Panc1 (cell line): ENCODE measurements at regions not wholly inside any gene's neighbourhood (a gene's known extent, or its start where the extent isn't known, plus 50 kb on each side); places are given as distances from the start of the nearest gene placed in this dataset.

Experiments
- POLR2AphosphoS5 ChIP-seq: IDR thresholded peaks from 2 replicates; pipeline ENCODE4 v1.6.1; 2012; ENCODE audit warnings: mild to moderate bottlenecking, low read depth, low read length, moderate library complexity
- TF ChIP-seq, protein P1 (sequence below): fragments of 450-650 bp; IDR thresholded peaks from 2 replicates; pipeline ENCODE4 v1.5.1; 2017; ENCODE audit warnings: mild to moderate bottlenecking

- TF ChIP-seq, protein P1, sequence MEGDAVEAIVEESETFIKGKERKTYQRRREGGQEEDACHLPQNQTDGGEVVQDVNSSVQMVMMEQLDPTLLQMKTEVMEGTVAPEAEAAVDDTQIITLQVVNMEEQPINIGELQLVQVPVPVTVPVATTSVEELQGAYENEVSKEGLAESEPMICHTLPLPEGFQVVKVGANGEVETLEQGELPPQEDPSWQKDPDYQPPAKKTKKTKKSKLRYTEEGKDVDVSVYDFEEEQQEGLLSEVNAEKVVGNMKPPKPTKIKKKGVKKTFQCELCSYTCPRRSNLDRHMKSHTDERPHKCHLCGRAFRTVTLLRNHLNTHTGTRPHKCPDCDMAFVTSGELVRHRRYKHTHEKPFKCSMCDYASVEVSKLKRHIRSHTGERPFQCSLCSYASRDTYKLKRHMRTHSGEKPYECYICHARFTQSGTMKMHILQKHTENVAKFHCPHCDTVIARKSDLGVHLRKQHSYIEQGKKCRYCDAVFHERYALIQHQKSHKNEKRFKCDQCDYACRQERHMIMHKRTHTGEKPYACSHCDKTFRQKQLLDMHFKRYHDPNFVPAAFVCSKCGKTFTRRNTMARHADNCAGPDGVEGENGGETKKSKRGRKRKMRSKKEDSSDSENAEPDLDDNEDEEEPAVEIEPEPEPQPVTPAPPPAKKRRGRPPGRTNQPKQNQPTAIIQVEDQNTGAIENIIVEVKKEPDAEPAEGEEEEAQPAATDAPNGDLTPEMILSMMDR: no peak
- TF ChIP-seq POLR2AphosphoS5: no peak
Measured at GRCh38 chr3:1774597-1774996, 324.1 kb upstream of the CNTN4 start.
